HG03108 (cell line): ENCODE measurements at regions not wholly inside any gene's neighbourhood (a gene's known extent, or its start where the extent isn't known, plus 50 kb on each side); places are given as distances from the start of the nearest gene placed in this dataset.
"Not testable (repeated sequence)": the region's sequence is repeated elsewhere in the genome, so short reads cannot be mapped to it uniquely, and the experiment has no call there.

Experiments
- ATAC-seq: cut with Tn5 transposase; IDR thresholded peaks from one replicate; pipeline ENCODE4 v1.9.1; 2021; ENCODE audit warnings: moderate library complexity; ENCODE audit not compliant: unreplicated experiment

GRCh38 chr12:90710711-90711110, 244.3 kb downstream of the CCER1 start:
- no peak for ATAC-seq

- ATAC-seq: no peak
Measured at GRCh38 chr12:90706036-90706435, 248.9 kb downstream of the CCER1 start.

- ATAC-seq: no peak
Measured at GRCh38 chr12:90695415-90695814, 259.6 kb downstream of the CCER1 start.

- ATAC-seq: no peak
Measured at GRCh38 chr12:90690120-90690519, 264.9 kb downstream of the CCER1 start.

- ATAC-seq: not testable (repeated sequence)
Measured at GRCh38 chr12:90687682-90688081, 267.3 kb downstream of the CCER1 start.

- no peak for ATAC-seq
Measured at GRCh38 chr12:90683871-90684270, 271.1 kb downstream of the CCER1 start.

GRCh38 chr12:90682398-90682797, 272.6 kb downstream of the CCER1 start:
- ATAC-seq: no peak

- ATAC-seq: no peak
Measured at GRCh38 chr12:90679674-90680073, 275.3 kb downstream of the CCER1 start.

GRCh38 chr12:90677552-90677951, 277.4 kb downstream of the CCER1 start:
- ATAC-seq: no peak

- ATAC-seq: no peak
Measured at GRCh38 chr12:90677055-90677454, 277.9 kb downstream of the CCER1 start.

- no peak for ATAC-seq
Measured at GRCh38 chr12:90675106-90675505, 279.9 kb downstream of the CCER1 start.

GRCh38 chr12:90672081-90672480, 282.9 kb downstream of the CCER1 start:
- no peak for ATAC-seq

- not testable (repeated sequence) for ATAC-seq
Measured at GRCh38 chr12:90663949-90664348, 291.0 kb downstream of the CCER1 start.

- ATAC-seq: no peak
Measured at GRCh38 chr12:90659060-90659459, 295.9 kb downstream of the CCER1 start.

GRCh38 chr12:90653040-90653439, 301.9 kb downstream of the CCER1 start:
- ATAC-seq: no peak

GRCh38 chr12:90652280-90652679, 302.7 kb downstream of the CCER1 start:
- ATAC-seq: no peak

GRCh38 chr12:90645181-90645580, 309.8 kb downstream of the CCER1 start:
- no peak for ATAC-seq

GRCh38 chr12:90631591-90632212, 323.3 kb downstream of the CCER1 start:
- no peak for ATAC-seq

GRCh38 chr12:90630006-90630405, 325.0 kb downstream of the CCER1 start:
- no peak for ATAC-seq

- no peak for ATAC-seq
Measured at GRCh38 chr12:90628213-90628612, 326.8 kb downstream of the CCER1 start.

- ATAC-seq: no peak
Measured at GRCh38 chr12:90627180-90627896, 327.6 kb downstream of the CCER1 start.

- no peak for ATAC-seq
Measured at GRCh38 chr12:90622431-90622830, 332.5 kb downstream of the CCER1 start.

- no peak for ATAC-seq
Measured at GRCh38 chr12:90621927-90622326, 333.0 kb downstream of the CCER1 start.
